GM12878 (cell line): ENCODE measurements at regions not wholly inside any gene's neighbourhood (a gene's known extent, or its start where the extent isn't known, plus 50 kb on each side); places are given as distances from the start of the nearest gene placed in this dataset.

Experiments
- ATAC-seq: fragments of 200-7000 bp; cut with Tn5 transposase; 3 replicates; pipeline ENCODE4 v1.9.1; 2020; ENCODE audit warnings: mild to moderate bottlenecking, moderate library complexity
- BruUV-seq: library from RNA; stranded (reverse); fragments of 400-500 nt; replicated peaks from 2 replicates; lab custom pipeline; 2021; lab: Mats Ljungman, UMichigan
- CTCF ChIA-PET: fragments of 300-600 bp; sonication (Branson Sonifier 250); formaldehyde crosslinking; extraction: SDS; loops from one replicate; lab custom pipeline; 2021; ENCODE audit warnings: inconsistent platforms; lab: Yijun Ruan, JAX
- POLR2A ChIA-PET: fragments of 350-600 bp; formaldehyde crosslinking; extraction: SDS; loops from one replicate; lab custom pipeline; 2021; ENCODE audit warnings: inconsistent platforms; lab: Charles Lee
- RAD21 ChIA-PET: fragments of 300-600 bp; sonication (Branson Sonifier 250); formaldehyde crosslinking; loops from one replicate; lab custom pipeline; 2023; ENCODE audit warnings: antibody characterized with exemption; ENCODE audit not compliant: unreplicated experiment; lab: Charles Lee
- SMC1A ChIA-PET: fragments of 300-600 bp; sonication (Branson Sonifier 250); formaldehyde crosslinking; loops from one replicate; lab custom pipeline; 2023; ENCODE audit not compliant: unreplicated experiment, uncharacterized antibody; lab: Charles Lee
- DNase-seq: peaks from one replicate; pipeline ENCODE4 v3.0.0-alpha.2; 2011; ENCODE audit warnings: low read depth, low spot score
- FAIRE-seq: peaks from 3 replicates; lab custom pipeline; 2011; peaks lifted over from hg19 to GRCh38; lab: Jason Lieb, UNC
- H2AFZ ChIP-seq: 2 replicates; pipeline ENCODE4 v1.6.0; 2011; ENCODE audit warnings: low read depth, low read length, control low read depth; ENCODE audit not compliant: control insufficient read depth
- H3K27ac ChIP-seq: 2 replicates; pipeline ENCODE4 v1.5.1; 2011; ENCODE audit warnings: control low read depth; ENCODE audit not compliant: control insufficient read depth, insufficient read depth
- H3K27me3 ChIP-seq, 2 experiments: replicated peaks in 1 of 2; 2 replicates each; pipeline versions ENCODE4 v1.6.0 to v1.6.1; 2011; ENCODE audit warnings: low read length in 1 of 2; ENCODE audit not compliant: control insufficient read depth in 2 of 2, insufficient read depth in 2 of 2
- H3K36me3 ChIP-seq, 2 experiments: 2 replicates each; pipeline ENCODE4 v1.5.1; 2011; ENCODE audit warnings: low read length in 1 of 2; ENCODE audit not compliant: control insufficient read depth in 2 of 2, insufficient read depth in 2 of 2
- H3K4me1 ChIP-seq: 2 replicates; pipeline ENCODE4 v1.6.1; 2011; ENCODE audit warnings: mild to moderate bottlenecking, low read length, moderate library complexity, mixed read lengths; ENCODE audit not compliant: control insufficient read depth, insufficient read depth
- H3K4me2 ChIP-seq: 2 replicates; pipeline ENCODE4 v1.6.0; 2011; ENCODE audit warnings: control low read depth; ENCODE audit not compliant: control insufficient read depth, insufficient read depth
- H3K4me3 ChIP-seq: fragments of 200-600 bp; sonication (generic); 2 replicates; pipeline ENCODE4 v1.5.1; 2016
- H3K79me2 ChIP-seq: 2 replicates; pipeline ENCODE4 v1.6.0; 2011; ENCODE audit warnings: low read length; ENCODE audit not compliant: control insufficient read depth, insufficient read depth
- H3K9ac ChIP-seq: 2 replicates; pipeline ENCODE4 v1.8.0; 2011; ENCODE audit warnings: low read length, control low read depth, mixed read lengths; ENCODE audit not compliant: control insufficient read depth, insufficient read depth
- H3K9me3 ChIP-seq: replicated peaks from 3 replicates; pipeline ENCODE4 v1.5.1; 2011; ENCODE audit warnings: mild to moderate bottlenecking, low read length; ENCODE audit not compliant: control insufficient read depth, insufficient read depth
- H4K20me1 ChIP-seq: 2 replicates; pipeline ENCODE4 v1.6.0; 2011; ENCODE audit not compliant: control insufficient read depth, insufficient read depth
- ATF7 ChIP-seq: fragments of 450-650 bp; IDR thresholded peaks from 2 replicates; pipeline ENCODE4 v1.6.1; 2016; ENCODE audit warnings: low read depth, mild to moderate bottlenecking
- BCL3 ChIP-seq: IDR thresholded peaks from 2 replicates; pipeline ENCODE4 v1.6.1; 2011; ENCODE audit warnings: borderline replicate concordance, low read depth, mild to moderate bottlenecking, moderate library complexity, low read length; ENCODE audit not compliant: insufficient read depth, poor library complexity, severe bottlenecking
- BHLHE40 ChIP-seq, 2 experiments: fragments of 450-650 bp in 1 of 2; IDR thresholded peaks; 2 replicates each; pipeline ENCODE4 v1.6.1; 2011 to 2017; ENCODE audit warnings: low read depth in 2 of 2, borderline replicate concordance in 1 of 2, improper control_type of control experiment in 1 of 2, low read length in 1 of 2, mild to moderate bottlenecking in 1 of 2
- E2F8 ChIP-seq: fragments of 450-650 bp; IDR thresholded peaks from 2 replicates; pipeline ENCODE4 v1.6.1; 2018; ENCODE audit warnings: mild to moderate bottlenecking, low read depth, moderate library complexity; ENCODE audit not compliant: partially characterized antibody
- EP300 ChIP-seq, 2 experiments: fragments of 150-350 bp in 1 of 2; IDR thresholded peaks; 2 replicates each; pipeline ENCODE4 v1.6.1; 2011 to 2012; ENCODE audit warnings: low read depth in 2 of 2, low read length in 2 of 2, borderline replicate concordance in 1 of 2, improper control_type of control experiment in 1 of 2, inconsistent platforms in 1 of 2; ENCODE audit not compliant: control insufficient read depth in 1 of 2
- JUNB ChIP-seq: IDR thresholded peaks from 2 replicates; pipeline ENCODE4 v1.6.1; 2016; ENCODE audit warnings: antibody characterized with exemption, mild to moderate bottlenecking
- MTA3 ChIP-seq: IDR thresholded peaks from 2 replicates; pipeline ENCODE4 v1.6.1; 2012; ENCODE audit warnings: low read length, inconsistent platforms, borderline replicate concordance
- NBN ChIP-seq: fragments of 450-650 bp; IDR thresholded peaks from 2 replicates; pipeline ENCODE4 v1.6.1; 2016
- PAX5 ChIP-seq: IDR thresholded peaks from 2 replicates; pipeline ENCODE4 v1.6.1; 2011; ENCODE audit warnings: low read depth, low read length, borderline replicate concordance
- RUNX3 ChIP-seq: IDR thresholded peaks from 2 replicates; pipeline ENCODE4 v1.6.1; 2012; ENCODE audit warnings: low read length, inconsistent platforms
- SMC3 ChIP-seq: IDR thresholded peaks from 2 replicates; pipeline ENCODE4 v1.6.1; 2011; ENCODE audit warnings: low read length, improper control_type of control experiment, borderline replicate concordance
- SP1 ChIP-seq: IDR thresholded peaks from one replicate; pipeline ENCODE4 v1.6.1; 2011; ENCODE audit warnings: low read depth, low read length
- STAT1 ChIP-seq: fragments of 450-650 bp; conservative IDR thresholded peaks from 2 replicates; pipeline ENCODE4 v1.6.1; 2014; ENCODE audit warnings: antibody characterized with exemption, mild to moderate bottlenecking
- USF1 ChIP-seq: IDR thresholded peaks from 2 replicates; pipeline ENCODE4 v1.6.1; 2011; ENCODE audit warnings: borderline replicate concordance, low read depth, mild to moderate bottlenecking, moderate library complexity, mixed read lengths, low read length; ENCODE audit not compliant: insufficient read depth; ENCODE audit errors: extremely low read length
- WGBS: methylation state at CpG from one replicate; pipeline ENCODE4 v1.1.6; 2016; ENCODE audit warnings: low lambda C conversion rate; ENCODE audit not compliant: insufficient replicate concordance, insufficient coverage; ENCODE audit errors: missing lambda C conversion rate; 5-methylcytosine and 5-hydroxymethylcytosine counted together
- in situ Hi-C: fragments of 300-500 bp; cut with MboI; formaldehyde crosslinking; loops from 9 replicates; pipeline ENCODE4 v1.14.3; 2018; ENCODE audit warnings: mixed read lengths
- intact Hi-C: fragments of 100-400 bp; cut with micrococcal nuclease; formaldehyde crosslinking; loops from one replicate; pipeline ENCODE4 v1.14.2; 2022; ENCODE audit not compliant: unreplicated experiment

- H3K4me1 ChIP-seq, result no peaks in the 10 kb centered on the region
- BruUV-seq, result no TSS peak
- intact Hi-C loops (no loop called here), in situ Hi-C loops (no loop called here)
- ATAC-seq (peak; percentile 53; the same call in 2 of the 3 replicates), DNase-seq (peak; percentile 3), FAIRE-seq (no peak)
- no peak overlapping the region for H3K27ac ChIP-seq
- H4K20me1 ChIP-seq, result no peaks in the 10 kb centered on the region
- H3K9ac ChIP-seq, result no peak overlapping the region
- H3K27me3 ChIP-seq, result no peaks in the 10 kb centered on the region
- H3K9me3 ChIP-seq, result no peaks in the 10 kb centered on the region
- H2AFZ ChIP-seq, result no peak overlapping the region
- no peak overlapping the region for H3K4me2 ChIP-seq
- no peaks in the 10 kb centered on the region for H3K36me3 ChIP-seq
- H3K4me3 ChIP-seq, result no peak overlapping the region
- 35% methylated on average over 1 of the region's 1 CpG for WGBS
- CTCF ChIA-PET, result no interaction called here
- H3K79me2 ChIP-seq, result no peaks in the 10 kb centered on the region
- POLR2A ChIA-PET, result no interaction called here
- RAD21 ChIA-PET, result no interaction called here
- TF ChIP-seq RUNX3 (peak; percentile 32; the same call in 1 of the 2 replicates), PAX5 (peak; percentile 36; the same call in 1 of the 2 replicates), NBN (no peak)
- SMC1A ChIA-PET, result interaction anchor here (1.5 kb wide), 1 partner anchor 13 kb away, joined by 3 read pairs; no protein-coding TSS in a partner anchor
Observed at GRCh38 chr5:101473483-101473882, 570.4 kb upstream of the ST8SIA4 start.

- Histone ChIP-seq H3K9me3 (no peaks in the 10 kb centered on the region), H3K27me3 (no peaks in the 10 kb centered on the region), H4K20me1 (no peaks in the 10 kb centered on the region), H3K4me1 (no peaks in the 10 kb centered on the region), H3K9ac (no peak overlapping the region), H3K79me2 (no peaks in the 10 kb centered on the region), H3K27ac (no peak overlapping the region), H3K4me2 (no peak overlapping the region), H3K36me3 (no peaks in the 10 kb centered on the region), H3K4me3 (no peak overlapping the region), H2AFZ (no peak overlapping the region)
- intact Hi-C loops (no loop called here), in situ Hi-C loops (no loop called here)
- no peak for DNase-seq
- FAIRE-seq, result no peak
- no peak for ATAC-seq
- ChIA-PET SMC1A (no interaction called here), CTCF (no interaction called here), RAD21 (no interaction called here), POLR2A (no interaction called here)
- no TSS peak for BruUV-seq
- TF ChIP-seq STAT1, result no peak
- TF ChIP-seq ATF7, result no peak
- TF ChIP-seq SP1, result no peak
- no peak for TF ChIP-seq USF1
- TF ChIP-seq MTA3, result no peak
- TF ChIP-seq EP300 (IDR thresholded peaks at IDR 0.05; ENCODE audit: borderline replicate concordance in 1 of 2, control insufficient read depth in 1 of 2, low read depth in 2 of 2, low read length in 2 of 2), result no peak
- TF ChIP-seq BCL3, result no peak
- no peak for TF ChIP-seq BHLHE40 (IDR thresholded peaks at IDR 0.05; ENCODE audit: borderline replicate concordance in 1 of 2, low read depth in 2 of 2, low read length in 1 of 2)
- no peak for TF ChIP-seq SMC3
- no peak for TF ChIP-seq E2F8
- no peak for TF ChIP-seq JUNB
Observed at GRCh38 chr5:101461455-101461854, 558.4 kb upstream of the ST8SIA4 start.
